Motor neuron (in vitro differentiated cells): ENCODE measurements at regions not wholly inside any gene's neighbourhood (a gene's known extent, or its start where the extent isn't known, plus 50 kb on each side); places are given as distances from the start of the nearest gene placed in this dataset.

Experiments
- ATAC-seq, 8 experiments: fragments of 200-7000 bp; cut with Tn5 transposase; replicated peaks in 6 of 8; 2 replicates each; pipeline ENCODE4 v1.8.0; 2021; ENCODE audit warnings: mild to moderate bottlenecking in 8 of 8, moderate library complexity in 8 of 8
- H3K27ac ChIP-seq, 2 donors: fragments of 250-450 bp; sonication (Bioruptor Pico); 2 replicates each; pipeline ENCODE4 v1.9.0; 2021; ENCODE audit warnings: antibody characterized with exemption in 2 of 2, mild to moderate bottlenecking in 2 of 2, moderate library complexity in 1 of 2
- H3K4me1 ChIP-seq, 2 donors: fragments of 250-450 bp; sonication (Bioruptor Pico); replicated peaks in 1 of 2; 2 replicates each; pipeline ENCODE4 v1.6.1; 2021; ENCODE audit warnings: antibody characterized with exemption in 2 of 2, mild to moderate bottlenecking in 2 of 2, moderate library complexity in 1 of 2
- H3K4me3 ChIP-seq, 5 donors: fragments of 250-450 bp; sonication (Bioruptor Pico); 2 replicates each; pipeline ENCODE4 v1.9.0; 2021; ENCODE audit warnings: antibody characterized with exemption in 5 of 5, mild to moderate bottlenecking in 5 of 5, moderate library complexity in 4 of 5
- WGBS, 10 experiments: fragments of 450-650 bp; shearing (Covaris generic); methylation state at CpG; one replicate each; pipeline ENCODE4 v1.0.0; 2022; 5-methylcytosine and 5-hydroxymethylcytosine counted together
- in situ Hi-C, 9 experiments: fragments of 400-800 bp; cut with MboI; loops; one replicate each; pipeline ENCODE4 v1.15.0; 2021; ENCODE audit warnings: low sequenced_read_pairs in 9 of 9, low pct_unique_long_range_greater_than_20kb in 2 of 9; ENCODE audit not compliant: unreplicated experiment in 9 of 9

GRCh38 chr16:9232102-9232770, 140.8 kb downstream of the HAPSTR1 start:
- WGBS, 10 experiments = 0 to 57% (median 17%) methylated on average over 2 to 5 of the region's 5 CpGs
- no peak overlapping the region for H3K27ac ChIP-seq
- H3K4me1 ChIP-seq = peaks cover 3 to 18% of the 10 kb centered on the region in 2 donors
- in situ Hi-C loops = no loop called here
- ATAC-seq = peak in 3 of 8 experiments; percentile 58 to 91 (median 59)
- H3K4me3 ChIP-seq = no peak overlapping the region

- no peak overlapping the region for H3K27ac ChIP-seq
- no peak overlapping the region for H3K4me3 ChIP-seq
- ATAC-seq = no peak
- peaks cover 3 to 17% of the 10 kb centered on the region in 2 donors for H3K4me1 ChIP-seq
- in situ Hi-C loops = no loop called here
- 0 to 100% (median 50%) methylated on average over 1 to 2 of the region's 2 CpGs; no CpG with 5 or more reads in 1 of the 10 experiments for WGBS, 10 experiments
Measured at GRCh38 chr16:9235867-9236266, 144.4 kb downstream of the HAPSTR1 start.

- Histone ChIP-seq H3K4me1 (peaks cover under 1 to 12% of the 10 kb centered on the region in 2 donors), H3K4me3 (no peak overlapping the region), H3K27ac (no peak overlapping the region)
- ATAC-seq = no peak
- in situ Hi-C loops = no loop called here
- WGBS, 10 experiments = 0 to 100% (median 86%) methylated on average over 1 to 5 of the region's 5 CpGs; no CpG with 5 or more reads in 3 of the 10 experiments
Measured at GRCh38 chr16:9236319-9236718, 144.9 kb downstream of the HAPSTR1 start.

GRCh38 chr16:9238346-9238745, 146.9 kb downstream of the HAPSTR1 start:
- ATAC-seq = no peak
- in situ Hi-C loops = no loop called here

GRCh38 chr16:9241177-9241576, 149.7 kb downstream of the HAPSTR1 start:
- in situ Hi-C loops = no loop called here
- Histone ChIP-seq H3K27ac (no peak overlapping the region), H3K4me1 (no peaks in the 10 kb centered on the region), H3K4me3 (no peak overlapping the region)
- ATAC-seq = no peak

More at GRCh38 chr16:9238346-9238745, 146.9 kb downstream of the HAPSTR1 start:
- H3K4me1 ChIP-seq = peaks cover 0 to 2% of the 10 kb centered on the region in 2 donors
- no peak overlapping the region for H3K4me3 ChIP-seq
- 0 to 100% (median 73%) methylated on average over 1 of the region's 1 CpG; no CpG with 5 or more reads in 4 of the 10 experiments for WGBS, 10 experiments
- H3K27ac ChIP-seq = no peak overlapping the region

GRCh38 chr16:9248162-9248561, 156.7 kb downstream of the HAPSTR1 start:
- WGBS, 10 experiments = 0 to 14% (median 0%) methylated on average over 1 to 2 of the region's 2 CpGs; no CpG with 5 or more reads in 2 of the 10 experiments
- H3K4me1 ChIP-seq = no peaks in the 10 kb centered on the region
- in situ Hi-C loops = no loop called here
- H3K4me3 ChIP-seq = no peak overlapping the region
- no peak for ATAC-seq
- H3K27ac ChIP-seq = no peak overlapping the region

- 63 to 100% (median 86%) methylated on average over 1 to 4 of the region's 4 CpGs; no CpG with 5 or more reads in 4 of the 10 experiments for WGBS, 10 experiments
- ATAC-seq = peak in 1 of 8 experiments; percentile 79
Measured at GRCh38 chr16:9249534-9249933, 158.1 kb downstream of the HAPSTR1 start.

GRCh38 chr16:9251026-9251425, 159.6 kb downstream of the HAPSTR1 start:
- 20 to 67% (median 55%) methylated on average over 1 to 6 of the region's 6 CpGs; no CpG with 5 or more reads in 4 of the 10 experiments for WGBS, 10 experiments
- Histone ChIP-seq H3K4me3 (no peak overlapping the region), H3K4me1 (no peaks in the 10 kb centered on the region), H3K27ac (no peak overlapping the region)
- in situ Hi-C loops = loop anchor here in 3 of 9 experiments (25.0 kb wide), 2 partner anchors 936 to 1261 kb away; partner anchors contain the start of gene GRIN2A (in 1 of the 3)
- no peak for ATAC-seq

More at GRCh38 chr16:9249534-9249933, 158.1 kb downstream of the HAPSTR1 start:
- no peak overlapping the region for H3K27ac ChIP-seq
- in situ Hi-C loops = no loop called here
- no peaks in the 10 kb centered on the region for H3K4me1 ChIP-seq
- no peak overlapping the region for H3K4me3 ChIP-seq

- 0 to 100% (median 0%) methylated on average over 1 of the region's 1 CpG; no CpG with 5 or more reads in 1 of the 10 experiments for WGBS, 10 experiments
- Histone ChIP-seq H3K27ac (no peak overlapping the region), H3K4me1 (peaks cover 0 to 2% of the 10 kb centered on the region in 2 donors), H3K4me3 (no peak overlapping the region)
- ATAC-seq = no peak
- in situ Hi-C loops = loop anchor here in 3 of 9 experiments (5.0 to 25.0 kb wide), 3 partner anchors 927 to 1257 kb away; partner anchors contain the start of gene GRIN2A (in 2 of the 3)
Measured at GRCh38 chr16:9254863-9255262, 163.4 kb downstream of the HAPSTR1 start.

GRCh38 chr16:9256196-9256595, 164.8 kb downstream of the HAPSTR1 start:
- ATAC-seq = no peak
- H3K27ac ChIP-seq = no peak overlapping the region
- in situ Hi-C loops = loop anchor here in 3 of 9 experiments (5.0 to 25.0 kb wide), 3 partner anchors 926 to 1256 kb away; partner anchors contain the start of gene GRIN2A (in 2 of the 3)
- no peak overlapping the region for H3K4me3 ChIP-seq
- peaks cover 0 to 2% of the 10 kb centered on the region in 2 donors for H3K4me1 ChIP-seq
- WGBS, 10 experiments = 7 to 72% (median 43%) methylated on average over 2 to 4 of the region's 6 CpGs; no CpG with 5 or more reads in 3 of the 10 experiments

GRCh38 chr16:9257843-9258242, 166.4 kb downstream of the HAPSTR1 start:
- H3K4me1 ChIP-seq = peaks cover 1 to 6% of the 10 kb centered on the region in 2 donors
- no peak for ATAC-seq
- H3K4me3 ChIP-seq = no peak overlapping the region
- in situ Hi-C loops = loop anchor here in 3 of 9 experiments (5.0 to 25.0 kb wide), 3 partner anchors 924 to 1254 kb away; partner anchors contain the start of gene GRIN2A (in 2 of the 3)
- H3K27ac ChIP-seq = no peak overlapping the region
- WGBS, 10 experiments = 0 to 100% (median 68%) methylated on average over 1 of the region's 1 CpG; no CpG with 5 or more reads in 6 of the 10 experiments

- in situ Hi-C loops = loop anchor here in 3 of 9 experiments (5.0 to 25.0 kb wide), 3 partner anchors 924 to 1254 kb away; partner anchors contain the start of gene GRIN2A (in 2 of the 3)
- WGBS, 10 experiments = 22 to 100% (median 49%) methylated on average over 1 to 11 of the region's 14 CpGs; no CpG with 5 or more reads in 2 of the 10 experiments
- Histone ChIP-seq H3K4me1 (peaks cover 7 to 12% of the 10 kb centered on the region in 2 donors), H3K4me3 (no peak overlapping the region), H3K27ac (no peak overlapping the region)
- peak in 7 of 8 experiments; percentile 32 to 85 (median 79) for ATAC-seq
Measured at GRCh38 chr16:9258423-9259051, 167.1 kb downstream of the HAPSTR1 start.
